Thoracic aorta (tissue), 2 donors: ENCODE measurements at regions not wholly inside any gene's neighbourhood (a gene's known extent, or its start where the extent isn't known, plus 50 kb on each side); places are given as distances from the start of the nearest gene placed in this dataset.

Experiments used
- ATAC-seq: fragments of 150-250 bp; one replicate; pipeline ENCODE4 v1.8.0; 2017; ENCODE audit warnings: low read depth; ENCODE audit not compliant: insufficient number of reproducible peaks, low FRiP score
- DNase-seq: peaks from one replicate; pipeline ENCODE4 v3.0.0-alpha.2; 2020; ENCODE audit warnings: low spot score
- H3K27ac ChIP-seq, 2 donors: fragments of 200-600 bp; sonication (generic); 1 replicate in 1 of 2; 2 replicates in 1 of 2; pipeline ENCODE4 v1.5.1; 2016; ENCODE audit warnings: mild to moderate bottlenecking in 2 of 2, moderate library complexity in 2 of 2
- H3K27me3 ChIP-seq: fragments of 200-600 bp; sonication (generic); replicated peaks from 2 replicates; pipeline ENCODE4 v1.6.0; 2016; ENCODE audit warnings: mild to moderate bottlenecking; ENCODE audit not compliant: insufficient read depth
- H3K36me3 ChIP-seq: fragments of 200-600 bp; sonication (generic); one replicate; pipeline ENCODE4 v1.5.1; 2016
- H3K4me1 ChIP-seq, 2 donors: fragments of 200-600 bp; sonication (generic); 1 replicate in 1 of 2; 2 replicates in 1 of 2; pipeline versions ENCODE4 v1.5.1 to v1.6.0; 2016; ENCODE audit warnings: low read depth in 2 of 2, mild to moderate bottlenecking in 1 of 2; ENCODE audit not compliant: control insufficient read depth in 1 of 2
- H3K4me3 ChIP-seq: fragments of 200-600 bp; sonication (generic); 2 replicates; pipeline ENCODE4 v1.5.1; 2016; ENCODE audit warnings: mild to moderate bottlenecking
- H3K9me3 ChIP-seq: fragments of 200-600 bp; sonication (generic); 2 replicates; pipeline ENCODE4 v1.5.1; 2016
- TF ChIP-seq, protein P1 (sequence below): fragments of 200-600 bp; sonication (generic); IDR thresholded peaks from one replicate; pipeline ENCODE4 v1.5.1; 2019; ENCODE audit warnings: antibody characterized with exemption

DNA sequence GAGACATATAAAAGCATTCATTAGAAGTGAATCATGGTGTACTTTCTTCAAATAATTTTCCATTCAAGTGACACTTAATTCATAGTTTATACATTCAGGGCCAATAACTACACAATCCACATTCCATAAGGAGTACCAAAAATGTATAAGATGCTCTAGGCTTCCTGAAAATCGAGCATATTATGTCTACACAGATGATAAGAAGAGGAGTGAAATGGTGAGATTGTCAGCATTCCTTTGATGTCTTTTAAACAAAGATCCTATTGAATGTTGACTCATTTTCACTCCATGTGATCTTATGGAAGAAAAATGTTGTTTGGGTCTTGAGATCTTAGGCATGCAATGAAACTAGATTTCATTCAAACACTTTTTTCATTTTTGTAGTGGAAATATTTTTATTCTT, 843.2 kb downstream of the KCNA4 start:
- no peaks in the 10 kb centered on the region for H3K27me3 ChIP-seq
- H3K36me3 ChIP-seq, result no peaks in the 10 kb centered on the region
- TF ChIP-seq, protein P1, sequence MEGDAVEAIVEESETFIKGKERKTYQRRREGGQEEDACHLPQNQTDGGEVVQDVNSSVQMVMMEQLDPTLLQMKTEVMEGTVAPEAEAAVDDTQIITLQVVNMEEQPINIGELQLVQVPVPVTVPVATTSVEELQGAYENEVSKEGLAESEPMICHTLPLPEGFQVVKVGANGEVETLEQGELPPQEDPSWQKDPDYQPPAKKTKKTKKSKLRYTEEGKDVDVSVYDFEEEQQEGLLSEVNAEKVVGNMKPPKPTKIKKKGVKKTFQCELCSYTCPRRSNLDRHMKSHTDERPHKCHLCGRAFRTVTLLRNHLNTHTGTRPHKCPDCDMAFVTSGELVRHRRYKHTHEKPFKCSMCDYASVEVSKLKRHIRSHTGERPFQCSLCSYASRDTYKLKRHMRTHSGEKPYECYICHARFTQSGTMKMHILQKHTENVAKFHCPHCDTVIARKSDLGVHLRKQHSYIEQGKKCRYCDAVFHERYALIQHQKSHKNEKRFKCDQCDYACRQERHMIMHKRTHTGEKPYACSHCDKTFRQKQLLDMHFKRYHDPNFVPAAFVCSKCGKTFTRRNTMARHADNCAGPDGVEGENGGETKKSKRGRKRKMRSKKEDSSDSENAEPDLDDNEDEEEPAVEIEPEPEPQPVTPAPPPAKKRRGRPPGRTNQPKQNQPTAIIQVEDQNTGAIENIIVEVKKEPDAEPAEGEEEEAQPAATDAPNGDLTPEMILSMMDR, result no peak
- no peak overlapping the region for H3K27ac ChIP-seq
- DNase-seq (no peak), ATAC-seq (no peak)
- H3K4me1 ChIP-seq, result no peaks in the 10 kb centered on the region
- H3K9me3 ChIP-seq, result no peaks in the 10 kb centered on the region
- H3K4me3 ChIP-seq, result no peak overlapping the region

DNA sequence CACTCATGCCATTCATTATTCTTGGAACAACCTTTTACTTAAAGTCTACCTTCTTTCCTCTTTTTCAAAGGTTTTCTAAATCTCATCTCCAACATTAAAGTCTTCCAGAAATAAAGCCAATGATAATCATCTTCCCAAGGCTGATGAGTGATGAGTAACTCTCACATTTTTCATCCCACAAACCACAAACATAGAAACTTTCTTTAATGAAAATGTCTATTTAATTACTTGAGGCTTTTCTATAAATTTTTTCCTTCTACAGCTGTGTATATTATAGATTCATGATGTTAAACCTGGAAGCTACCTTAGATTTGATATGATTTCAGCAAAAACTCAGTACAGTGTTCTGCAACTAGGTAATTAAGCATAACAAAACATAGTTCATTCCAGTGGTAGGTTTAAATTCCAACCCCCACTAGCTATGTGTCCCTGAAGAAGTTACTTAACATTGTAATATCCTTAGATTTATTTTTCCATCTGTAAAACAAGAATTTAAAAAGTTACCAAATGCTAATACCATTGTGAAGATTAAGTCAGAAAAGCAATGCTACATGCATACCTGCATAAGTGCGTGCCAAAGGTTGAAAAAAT, 845.4 kb downstream of the KCNA4 start:
- ATAC-seq (no peak), DNase-seq (no peak)
- no peak overlapping the region for H3K4me3 ChIP-seq
- no peaks in the 10 kb centered on the region for H3K36me3 ChIP-seq
- H3K4me1 ChIP-seq, result no peaks in the 10 kb centered on the region
- H3K27me3 ChIP-seq, result no peaks in the 10 kb centered on the region
- H3K27ac ChIP-seq, result no peak overlapping the region
- TF ChIP-seq, protein P1, result no peak
- H3K9me3 ChIP-seq, result no peaks in the 10 kb centered on the region

DNA sequence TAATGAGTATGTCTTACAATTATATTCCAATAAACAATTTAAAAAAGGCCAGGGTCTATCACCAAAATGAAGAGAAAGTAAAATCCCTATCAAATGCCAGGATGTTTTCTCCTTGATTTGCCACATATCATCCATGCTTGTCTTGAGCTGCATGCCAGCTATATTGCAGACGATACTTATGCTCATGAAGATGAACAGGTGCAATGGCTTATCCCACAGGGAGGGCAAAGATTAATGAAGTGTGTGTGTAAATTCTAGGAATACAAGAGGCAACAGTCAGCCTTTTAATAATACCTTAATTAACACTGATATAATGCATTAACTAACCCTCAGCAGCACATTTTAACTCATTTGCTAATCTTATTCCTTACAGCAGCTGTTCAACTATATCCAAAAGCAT, 850.5 kb downstream of the KCNA4 start:
- H3K4me3 ChIP-seq, result no peak overlapping the region
- no peaks in the 10 kb centered on the region for H3K36me3 ChIP-seq
- no peaks in the 10 kb centered on the region for H3K4me1 ChIP-seq
- H3K27ac ChIP-seq, result no peak overlapping the region
- no peaks in the 10 kb centered on the region for H3K9me3 ChIP-seq
- no peak for DNase-seq
- TF ChIP-seq, protein P1, result no peak
- no peak for ATAC-seq
- H3K27me3 ChIP-seq, result no peaks in the 10 kb centered on the region

DNA sequence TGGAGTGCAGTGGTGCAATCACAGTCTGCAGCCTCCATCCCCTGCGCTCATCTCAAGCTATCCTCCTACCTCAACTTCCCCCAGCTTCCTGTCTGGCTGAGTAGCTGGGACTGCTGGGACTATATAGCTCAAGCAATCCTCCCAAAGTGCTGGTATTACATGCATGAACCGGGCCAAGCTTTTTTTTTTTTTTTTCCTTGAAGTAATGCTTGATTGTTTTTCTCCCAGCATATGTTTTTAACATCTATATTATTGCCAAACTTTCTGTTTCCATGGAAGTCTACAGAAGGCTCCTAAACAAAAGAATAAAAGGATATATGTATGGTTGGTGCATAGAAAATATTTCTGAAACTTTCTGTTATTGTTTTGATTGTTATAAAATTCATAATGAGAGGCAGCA, 853.6 kb downstream of the KCNA4 start:
- ATAC-seq, result no peak

DNA sequence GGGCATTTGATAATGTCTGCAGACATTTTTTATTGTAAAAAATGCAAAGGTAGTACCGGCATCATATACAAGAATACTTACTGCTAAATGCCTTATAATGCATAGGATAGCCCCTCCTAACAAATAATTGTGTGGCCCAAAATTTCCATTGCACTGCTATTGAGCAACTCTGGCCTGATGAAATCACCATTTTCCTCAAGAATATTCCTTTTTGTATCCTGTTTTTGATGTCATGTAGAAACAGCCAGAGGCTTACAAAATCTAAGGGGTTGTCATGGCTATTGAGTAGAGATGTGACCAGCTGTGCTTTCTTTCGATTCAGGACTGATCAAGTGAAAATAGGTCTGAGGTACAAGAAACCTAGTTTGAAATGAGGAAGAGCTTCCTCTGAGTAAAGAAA, 854.3 kb downstream of the KCNA4 start:
- no peak overlapping the region for H3K4me3 ChIP-seq
- ATAC-seq, result no peak
- no peaks in the 10 kb centered on the region for H3K27me3 ChIP-seq
- H3K36me3 ChIP-seq, result no peaks in the 10 kb centered on the region
- no peak for DNase-seq
- TF ChIP-seq, protein P1, result no peak
- H3K4me1 ChIP-seq, result no peaks in the 10 kb centered on the region
- H3K9me3 ChIP-seq, result no peaks in the 10 kb centered on the region
- no peak overlapping the region for H3K27ac ChIP-seq

More for the DNA sequence above, 853.6 kb downstream of the KCNA4 start:
- no peak overlapping the region for H3K27ac ChIP-seq
- no peaks in the 10 kb centered on the region for H3K4me1 ChIP-seq
- no peak overlapping the region for H3K4me3 ChIP-seq
- H3K9me3 ChIP-seq, result no peaks in the 10 kb centered on the region
- no peak for DNase-seq
- TF ChIP-seq, protein P1, result no peak
- H3K36me3 ChIP-seq, result no peaks in the 10 kb centered on the region
- no peaks in the 10 kb centered on the region for H3K27me3 ChIP-seq
